ENCODE measurements at regions not wholly inside any gene's neighbourhood (a gene's known extent, or its start where the extent isn't known, plus 50 kb on each side); places are given as distances from the start of the nearest gene placed in this dataset.

GRCh38 chr11:8740129-8740528 lies 57.5 kb downstream of the RPL27A start:
- Mint-ChIP-seq H3K36me3 (no peaks in the 10 kb centered on the region), H3K9me3 (no peaks in the 10 kb centered on the region), H3K27me3 (peaks cover 0 to 7% (median 0%) of the 10 kb centered on the region in 3 donors), H3K4me1 (no peaks in the 10 kb centered on the region), H3K4me3 (no peak overlapping the region), H3K27ac (no peak overlapping the region)
- ATAC-seq (ENCODE audit: low read depth in 2 of 2), result no peak
- DNase-seq, result no peak

GRCh38 chr11:8744423-8744822 lies 61.8 kb downstream of the RPL27A start:
- H3K27me3 Mint-ChIP-seq, result peaks cover 0 to 7% (median 0%) of the 10 kb centered on the region in 3 donors
- no peak overlapping the region for H3K4me3 Mint-ChIP-seq
- H3K4me1 Mint-ChIP-seq, result peaks cover 0 to 15% (median 0%) of the 10 kb centered on the region in 3 donors
- no peak for ATAC-seq (ENCODE audit: low read depth in 2 of 2)
- H3K27ac Mint-ChIP-seq, result peak overlapping the region in 2 of 6 donors; percentile 42 to 44
- DNase-seq, result no peak
- no peaks in the 10 kb centered on the region for H3K9me3 Mint-ChIP-seq
- no peaks in the 10 kb centered on the region for H3K36me3 Mint-ChIP-seq

- ATAC-seq (ENCODE audit: low read depth in 2 of 2) (no peak), DNase-seq (no peak)
- Mint-ChIP-seq H3K27me3 (peaks cover 0 to 7% (median 0%) of the 10 kb centered on the region in 3 donors), H3K9me3 (no peaks in the 10 kb centered on the region), H3K36me3 (no peaks in the 10 kb centered on the region), H3K4me3 (no peak overlapping the region), H3K27ac (peak overlapping the region in 1 of 6 donors; percentile 38), H3K4me1 (peaks cover 0 to 15% (median 0%) of the 10 kb centered on the region in 3 donors)
Measured at GRCh38 chr11:8745431-8746253, 63.0 kb downstream of the RPL27A start.

- no peaks in the 10 kb centered on the region for H3K36me3 Mint-ChIP-seq
- ATAC-seq (ENCODE audit: low read depth in 2 of 2), result no peak
- no peaks in the 10 kb centered on the region for H3K9me3 Mint-ChIP-seq
- H3K27ac Mint-ChIP-seq, result peak overlapping the region in 1 of 6 donors; percentile 81
- DNase-seq, result no peak
- H3K4me1 Mint-ChIP-seq, result peaks cover 0 to 15% (median 0%) of the 10 kb centered on the region in 3 donors
- no peak overlapping the region for H3K4me3 Mint-ChIP-seq
- peaks cover 0 to 11% (median 4%) of the 10 kb centered on the region in 3 donors for H3K27me3 Mint-ChIP-seq
Measured at GRCh38 chr11:8746331-8746974, 63.9 kb downstream of the RPL27A start.

DNA sequence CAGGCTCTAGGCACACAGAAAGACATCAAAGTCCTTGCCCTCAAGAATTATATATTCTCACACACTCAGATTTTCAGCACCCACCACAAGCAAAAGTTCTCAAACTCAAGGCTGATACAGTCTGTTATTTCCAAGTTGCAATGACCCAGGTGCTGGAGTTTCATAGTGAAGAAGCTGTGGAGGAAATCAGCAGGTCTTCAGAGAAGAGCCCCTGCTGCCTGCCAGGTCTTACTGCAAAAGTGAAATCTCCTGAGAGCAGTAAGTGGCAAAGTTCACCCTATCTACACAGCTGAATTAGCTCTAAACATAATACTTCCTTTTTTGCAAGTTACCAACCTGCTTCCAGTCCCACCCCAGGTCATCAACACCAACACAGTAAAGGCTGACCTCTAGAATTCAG lies 64.6 kb downstream of the RPL27A start:
- DNase-seq (no peak), ATAC-seq (ENCODE audit: low read depth in 2 of 2) (peak in 1 of 2 donors; percentile 41)
- Mint-ChIP-seq H3K36me3 (no peaks in the 10 kb centered on the region), H3K27me3 (peaks cover 0 to 17% (median 11%) of the 10 kb centered on the region in 3 donors), H3K9me3 (no peaks in the 10 kb centered on the region), H3K27ac (peak overlapping the region in 1 of 6 donors; percentile 50), H3K4me1 (peaks cover 0 to 15% (median 0%) of the 10 kb centered on the region in 3 donors), H3K4me3 (peak overlapping the region in 1 of 8 donors; percentile 22)

DNA sequence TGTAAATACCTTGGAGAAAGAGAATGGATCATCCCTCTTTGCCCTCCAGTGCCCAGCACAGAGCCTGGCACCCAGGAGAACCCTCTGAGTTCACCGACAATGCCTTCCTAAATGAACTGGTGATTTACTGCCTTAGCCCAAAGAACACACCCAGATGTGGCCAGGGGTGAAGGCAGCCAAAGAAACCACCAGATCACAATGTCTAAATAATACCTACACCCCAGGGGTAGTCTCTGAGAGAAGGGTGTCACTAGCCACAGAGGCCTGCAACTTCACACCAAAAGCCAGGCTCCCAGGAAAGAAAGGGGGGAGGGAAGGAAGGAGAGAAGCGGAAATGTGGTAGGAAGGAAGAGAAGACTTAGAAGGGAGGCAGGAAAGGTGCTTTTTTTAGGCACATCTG lies 65.7 kb downstream of the RPL27A start:
- no peaks in the 10 kb centered on the region for H3K9me3 Mint-ChIP-seq
- DNase-seq (no peak), ATAC-seq (ENCODE audit: low read depth in 2 of 2) (no peak)
- no peak overlapping the region for H3K4me3 Mint-ChIP-seq
- H3K36me3 Mint-ChIP-seq, result no peaks in the 10 kb centered on the region
- no peak overlapping the region for H3K27ac Mint-ChIP-seq
- H3K4me1 Mint-ChIP-seq, result peaks cover 0 to 15% (median 0%) of the 10 kb centered on the region in 3 donors
- peaks cover 0 to 14% (median 13%) of the 10 kb centered on the region in 3 donors for H3K27me3 Mint-ChIP-seq

- no peak overlapping the region for H3K27ac Mint-ChIP-seq
- H3K4me1 Mint-ChIP-seq, result peaks cover 0 to 15% (median 0%) of the 10 kb centered on the region in 3 donors
Measured at GRCh38 chr11:8749202-8749601, 66.6 kb downstream of the RPL27A start.

GRCh38 chr11:8754241-8754640 lies 71.6 kb downstream of the RPL27A start:
- H3K4me1 Mint-ChIP-seq, result peaks cover 0 to 12% (median 0%) of the 10 kb centered on the region in 3 donors
- ATAC-seq (ENCODE audit: low read depth in 2 of 2) (no peak), DNase-seq (no peak)
- H3K4me3 Mint-ChIP-seq, result no peak overlapping the region
- peaks cover 0 to 19% (median 13%) of the 10 kb centered on the region in 3 donors for H3K27me3 Mint-ChIP-seq
- H3K9me3 Mint-ChIP-seq, result no peaks in the 10 kb centered on the region
- no peaks in the 10 kb centered on the region for H3K36me3 Mint-ChIP-seq
- no peak overlapping the region for H3K27ac Mint-ChIP-seq

More at GRCh38 chr11:8749202-8749601, 66.6 kb downstream of the RPL27A start:
- H3K4me3 Mint-ChIP-seq, result peak overlapping the region in 1 of 8 donors; percentile 35
- DNase-seq (no peak), ATAC-seq (ENCODE audit: low read depth in 2 of 2) (no peak)
- H3K36me3 Mint-ChIP-seq, result no peaks in the 10 kb centered on the region
- no peaks in the 10 kb centered on the region for H3K9me3 Mint-ChIP-seq
- peaks cover 0 to 14% (median 13%) of the 10 kb centered on the region in 3 donors for H3K27me3 Mint-ChIP-seq

GRCh38 chr11:8756201-8756600 lies 73.6 kb downstream of the RPL27A start:
- H3K9me3 Mint-ChIP-seq, result no peaks in the 10 kb centered on the region
- H3K4me1 Mint-ChIP-seq, result peaks cover 0 to 12% (median 0%) of the 10 kb centered on the region in 3 donors
- no peaks in the 10 kb centered on the region for H3K36me3 Mint-ChIP-seq
- peak overlapping the region in 1 of 6 donors; percentile 74 for H3K27ac Mint-ChIP-seq
- peaks cover 0 to 17% (median 11%) of the 10 kb centered on the region in 3 donors for H3K27me3 Mint-ChIP-seq
- no peak overlapping the region for H3K4me3 Mint-ChIP-seq
- no peak for DNase-seq
- ATAC-seq (ENCODE audit: low read depth in 2 of 2), result no peak

- ATAC-seq (ENCODE audit: low read depth in 2 of 2) (no peak), DNase-seq (no peak)
- Mint-ChIP-seq H3K4me1 (peaks cover 0 to 12% (median 0%) of the 10 kb centered on the region in 3 donors), H3K4me3 (no peak overlapping the region), H3K9me3 (no peaks in the 10 kb centered on the region), H3K27ac (peak overlapping the region in 1 of 6 donors; percentile 80), H3K27me3 (peaks cover 0 to 9% (median 2%) of the 10 kb centered on the region in 3 donors), H3K36me3 (no peaks in the 10 kb centered on the region)
Measured at GRCh38 chr11:8757047-8757446, 74.5 kb downstream of the RPL27A start.

GRCh38 chr11:8757533-8757932 lies 74.9 kb downstream of the RPL27A start:
- ATAC-seq (ENCODE audit: low read depth in 2 of 2) (no peak), DNase-seq (no peak)
- Mint-ChIP-seq H3K27ac (peak overlapping the region in 1 of 6 donors; percentile 80), H3K27me3 (peaks cover 0 to 5% (median 0%) of the 10 kb centered on the region in 3 donors), H3K9me3 (no peaks in the 10 kb centered on the region), H3K4me3 (no peak overlapping the region), H3K36me3 (no peaks in the 10 kb centered on the region), H3K4me1 (peaks cover 0 to 12% (median 0%) of the 10 kb centered on the region in 3 donors)

DNA sequence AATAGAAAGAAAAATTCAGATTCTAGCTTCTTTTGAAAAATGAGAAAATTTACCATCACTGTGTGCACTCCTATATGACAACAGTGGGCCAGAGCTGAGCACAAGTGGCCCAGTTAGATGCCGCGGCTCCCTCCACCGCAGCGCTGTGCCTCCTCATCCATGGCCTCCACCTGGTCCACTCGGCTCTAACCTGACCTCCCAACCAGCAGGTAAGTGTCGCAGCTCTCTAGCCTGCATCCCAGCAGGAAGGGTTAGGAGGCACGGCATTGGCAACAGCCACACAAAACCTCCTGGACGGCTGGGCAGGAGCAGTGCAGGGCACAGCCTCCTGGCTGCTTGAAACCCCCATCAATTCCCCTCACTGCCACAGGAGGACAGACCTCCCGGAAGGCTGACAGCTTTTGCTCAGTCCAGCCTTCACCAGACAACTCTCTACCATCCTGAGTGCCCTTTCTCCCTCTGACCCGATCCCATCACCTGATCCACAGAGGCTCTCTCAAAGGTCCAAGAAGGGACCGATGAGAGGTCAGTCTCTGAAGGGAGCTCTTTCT lies 76.1 kb downstream of the RPL27A start:
- ATAC-seq (ENCODE audit: low read depth in 2 of 2), result no peak
- H3K4me1 Mint-ChIP-seq, result peaks cover 0 to 12% (median 0%) of the 10 kb centered on the region in 3 donors
- no peaks in the 10 kb centered on the region for H3K36me3 Mint-ChIP-seq
- H3K4me3 Mint-ChIP-seq, result no peak overlapping the region
- H3K27ac Mint-ChIP-seq, result no peak overlapping the region
- DNase-seq, result no peak
- no peaks in the 10 kb centered on the region for H3K9me3 Mint-ChIP-seq
- H3K27me3 Mint-ChIP-seq, result peaks cover 0 to 10% (median 0%) of the 10 kb centered on the region in 3 donors

- H3K9me3 Mint-ChIP-seq, result no peaks in the 10 kb centered on the region
- H3K4me3 Mint-ChIP-seq, result no peak overlapping the region
- H3K4me1 Mint-ChIP-seq, result peaks cover 0 to 12% (median 0%) of the 10 kb centered on the region in 3 donors
- no peaks in the 10 kb centered on the region for H3K36me3 Mint-ChIP-seq
- no peak overlapping the region for H3K27ac Mint-ChIP-seq
- peaks cover 0 to 14% (median 0%) of the 10 kb centered on the region in 3 donors for H3K27me3 Mint-ChIP-seq
- no peak for ATAC-seq (ENCODE audit: low read depth in 2 of 2)
- no peak for DNase-seq
Measured at GRCh38 chr11:8759634-8760033, 77.0 kb downstream of the RPL27A start.

All from naive B cell (primary cell).